GM19372 (cell line): ENCODE measurements at regions not wholly inside any gene's neighbourhood (a gene's known extent, or its start where the extent isn't known, plus 50 kb on each side); places are given as distances from the start of the nearest gene placed in this dataset.
"Not testable (repeated sequence)": the region's sequence is repeated elsewhere in the genome, so short reads cannot be mapped to it uniquely, and the experiment has no call there.

ENCODE experiments used
- ATAC-seq: cut with Tn5 transposase; IDR thresholded peaks from one replicate; pipeline ENCODE4 v1.9.1; 2021; ENCODE audit warnings: mild to moderate bottlenecking, low read depth, moderate library complexity; ENCODE audit not compliant: unreplicated experiment

DNA sequence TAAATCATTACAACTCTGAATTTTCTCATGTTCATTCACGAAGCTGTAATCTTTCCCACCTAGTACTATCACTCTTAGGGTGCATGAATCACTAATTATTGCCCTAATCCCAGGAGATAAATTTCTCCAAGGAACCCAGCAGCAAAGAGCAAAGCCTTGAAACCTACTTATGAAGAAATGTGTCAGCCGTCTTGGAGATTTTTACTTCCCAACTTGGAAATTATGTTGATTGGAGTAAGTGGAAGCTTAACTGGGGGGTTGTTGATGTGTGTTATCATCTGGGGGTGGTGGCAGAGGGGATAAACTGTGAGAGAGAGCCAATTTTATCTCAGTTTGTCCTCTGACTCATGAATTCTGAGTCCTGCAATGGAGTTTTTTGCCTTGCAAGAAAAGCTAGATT lies 440.5 kb upstream of the WWC1 start:
- ATAC-seq = no peak

DNA sequence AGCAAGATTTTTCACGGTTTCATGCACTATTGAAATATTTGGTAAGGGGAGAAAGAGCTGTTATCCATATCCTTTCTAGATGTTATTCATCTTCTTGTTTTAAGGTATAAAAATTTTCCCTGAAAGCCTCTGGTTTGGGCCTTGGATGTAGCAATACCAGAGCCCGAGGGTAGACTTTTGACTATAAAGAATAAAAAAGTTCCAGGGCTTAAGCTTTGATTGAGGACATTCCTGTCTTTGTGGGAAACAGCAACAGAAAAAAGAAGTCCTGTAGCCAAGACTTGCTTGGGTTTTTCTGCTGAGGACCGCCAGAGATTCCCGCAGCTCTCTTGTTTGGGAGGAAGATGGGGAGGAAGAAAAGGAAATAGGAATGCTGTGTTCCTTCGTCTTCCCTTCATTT lies 440.0 kb upstream of the WWC1 start:
- ATAC-seq = no peak

- ATAC-seq = no peak
Measured at GRCh38 chr5:167852515-167852914, 438.9 kb upstream of the WWC1 start.

DNA sequence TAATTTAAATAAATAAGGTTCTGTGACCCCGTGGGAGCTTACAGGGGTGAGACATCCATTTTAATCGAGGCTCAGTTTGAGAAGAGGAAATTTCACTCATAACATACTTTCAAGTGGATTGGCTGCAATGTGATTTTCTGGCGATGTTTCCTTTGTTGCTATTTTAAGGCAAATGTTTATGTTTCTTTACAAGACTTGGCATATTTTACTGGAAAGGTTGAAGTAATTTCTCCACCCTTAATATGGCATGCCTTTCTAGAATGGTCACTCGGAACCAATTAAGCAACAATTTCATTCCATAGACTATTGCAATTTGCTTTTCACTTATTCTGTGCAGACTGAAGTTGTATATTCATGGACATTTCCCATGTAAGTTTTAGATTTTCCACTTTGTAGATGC lies 438.0 kb upstream of the WWC1 start:
- ATAC-seq = no peak

DNA sequence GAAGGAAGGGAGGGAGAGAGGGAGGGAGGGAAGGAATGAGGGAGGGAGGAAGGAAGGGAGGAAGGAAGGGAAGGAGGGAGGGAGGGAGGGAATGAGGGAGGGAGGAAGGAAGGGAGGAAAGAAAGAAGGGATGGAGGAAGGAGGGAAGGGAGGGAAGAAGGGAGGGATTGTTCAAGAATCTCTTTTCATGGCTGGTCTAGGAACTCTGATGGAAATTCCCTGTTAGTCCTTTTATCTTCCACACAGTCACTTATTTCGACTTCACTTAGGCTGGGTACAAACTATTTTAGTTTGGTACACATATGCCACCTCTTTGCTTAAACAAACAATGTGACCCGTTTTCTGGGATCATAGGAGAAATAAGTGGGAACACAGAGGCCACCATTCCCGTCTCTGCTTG lies 435.6 kb upstream of the WWC1 start:
- ATAC-seq = no peak

DNA sequence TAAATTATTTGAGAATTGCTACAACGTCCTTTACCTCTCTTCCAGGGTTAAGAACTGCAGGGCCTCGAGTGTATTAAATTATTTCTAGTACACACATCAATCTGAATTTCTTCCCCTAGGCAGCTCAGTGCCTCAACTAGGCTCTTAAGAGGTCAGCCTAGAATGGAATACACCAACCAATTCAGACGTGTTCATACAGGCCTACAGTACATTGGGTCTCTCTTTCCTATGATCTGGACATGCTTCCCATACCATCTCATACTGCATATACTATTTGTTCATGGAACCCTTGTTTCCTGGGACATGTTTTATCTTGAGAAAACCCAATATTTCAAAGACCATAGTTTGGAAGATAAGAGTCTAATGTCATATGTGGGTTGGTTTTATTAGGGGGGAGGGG lies 434.1 kb upstream of the WWC1 start:
- ATAC-seq = no peak

- not testable (repeated sequence) for ATAC-seq
Measured at GRCh38 chr5:167858186-167858855, 433.1 kb upstream of the WWC1 start.

DNA sequence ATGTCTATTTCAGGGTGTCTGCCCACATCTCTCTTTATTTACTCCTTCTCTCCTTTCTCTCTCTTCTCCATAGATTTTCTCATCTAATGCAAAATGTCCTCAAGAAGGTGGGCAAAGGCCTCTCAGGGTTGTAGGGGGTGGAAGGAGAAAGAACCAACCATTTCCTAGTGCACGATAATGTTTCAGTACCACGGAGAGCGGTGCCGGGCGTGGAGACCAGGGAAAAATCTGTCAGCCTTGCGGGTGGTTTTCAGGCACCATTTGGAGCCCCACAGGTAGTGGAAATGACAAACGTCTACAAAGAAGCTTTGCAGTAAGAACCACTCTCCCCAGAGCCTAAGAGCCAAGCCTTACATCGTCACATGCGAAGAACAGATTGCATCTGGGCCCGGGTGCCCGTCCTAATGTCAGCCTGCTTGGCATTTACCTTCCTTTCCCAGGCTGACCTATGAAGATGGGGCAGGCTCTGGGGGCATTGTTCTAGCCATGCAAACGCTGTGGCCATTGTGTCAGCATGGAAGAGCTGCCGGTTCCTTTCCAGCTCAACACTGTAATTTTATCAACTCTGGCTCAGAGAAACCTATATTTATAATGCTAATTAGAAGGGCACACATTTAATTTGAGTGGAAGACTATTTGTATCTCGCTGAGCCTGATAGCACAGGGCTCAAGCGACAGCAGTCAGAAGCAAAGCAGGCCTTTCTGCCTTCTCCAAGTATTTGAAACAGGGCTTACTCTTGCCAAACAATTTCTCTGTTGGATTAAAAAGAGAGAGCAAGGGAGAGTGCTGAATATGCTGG lies 430.1 kb upstream of the WWC1 start:
- no peak for ATAC-seq

DNA sequence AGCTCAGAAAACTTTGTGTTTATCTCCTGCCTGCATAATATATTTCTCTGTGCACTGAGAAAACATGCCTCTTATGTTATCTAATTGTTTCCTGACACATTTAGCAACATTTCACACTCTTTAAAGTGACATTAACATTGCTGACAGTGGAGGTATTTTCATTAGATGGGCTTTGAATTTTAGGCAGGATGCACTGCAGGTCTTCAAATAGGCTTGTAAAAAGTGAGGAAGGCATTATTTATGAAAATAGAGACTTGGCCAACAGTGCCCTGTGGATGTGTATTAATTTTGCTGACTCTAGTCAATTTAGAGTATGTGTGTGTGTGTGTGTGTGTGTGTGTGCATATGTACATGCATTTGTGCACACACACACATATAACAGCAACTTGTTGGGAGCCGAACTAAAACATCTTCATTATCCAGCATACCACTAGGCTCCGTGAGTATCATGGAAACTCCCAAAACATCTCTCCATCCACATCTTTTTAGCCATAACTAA lies 429.5 kb upstream of the WWC1 start:
- no peak for ATAC-seq

DNA sequence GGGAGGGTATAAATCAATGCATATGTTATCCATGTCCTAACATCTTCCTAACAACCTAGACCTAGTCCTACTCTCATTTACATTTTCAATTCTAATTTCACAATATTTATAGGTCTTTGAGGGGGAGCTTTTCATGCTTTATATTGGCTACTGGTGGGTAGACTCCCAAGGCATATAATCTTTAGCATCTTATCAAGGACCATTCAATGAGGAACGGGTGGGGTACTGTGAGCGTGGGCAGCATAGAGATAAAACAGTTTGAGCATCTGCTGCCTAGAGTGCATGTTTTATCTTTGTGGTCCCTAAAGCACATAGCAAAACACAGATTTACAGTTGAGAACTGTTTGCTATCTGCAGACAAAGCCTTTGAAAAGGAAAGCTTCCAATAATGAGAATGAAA lies 427.6 kb upstream of the WWC1 start:
- ATAC-seq = no peak

- no peak for ATAC-seq
Measured at GRCh38 chr5:167864801-167865200, 426.6 kb upstream of the WWC1 start.

GRCh38 chr5:167866797-167867196 lies 424.6 kb upstream of the WWC1 start:
- no peak for ATAC-seq

DNA sequence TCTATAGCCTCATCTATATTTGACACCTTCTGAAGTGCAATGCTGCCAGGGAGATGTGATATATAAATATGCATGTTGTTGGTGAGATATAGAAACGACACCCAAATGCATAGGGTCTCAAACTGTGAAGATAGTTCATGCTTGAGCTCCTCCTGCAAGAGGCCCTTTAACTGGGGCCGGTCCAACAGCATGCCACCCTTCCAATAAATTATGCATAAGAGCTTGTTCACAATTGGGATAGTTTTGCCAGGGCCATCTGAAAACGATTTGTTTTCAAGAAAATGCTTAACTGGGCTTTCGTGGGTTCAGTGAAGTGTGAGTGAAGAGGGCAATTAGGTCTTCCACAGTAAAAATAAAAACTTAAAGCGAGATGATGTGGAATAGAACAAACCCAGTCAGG lies 424.2 kb upstream of the WWC1 start:
- no peak for ATAC-seq

DNA sequence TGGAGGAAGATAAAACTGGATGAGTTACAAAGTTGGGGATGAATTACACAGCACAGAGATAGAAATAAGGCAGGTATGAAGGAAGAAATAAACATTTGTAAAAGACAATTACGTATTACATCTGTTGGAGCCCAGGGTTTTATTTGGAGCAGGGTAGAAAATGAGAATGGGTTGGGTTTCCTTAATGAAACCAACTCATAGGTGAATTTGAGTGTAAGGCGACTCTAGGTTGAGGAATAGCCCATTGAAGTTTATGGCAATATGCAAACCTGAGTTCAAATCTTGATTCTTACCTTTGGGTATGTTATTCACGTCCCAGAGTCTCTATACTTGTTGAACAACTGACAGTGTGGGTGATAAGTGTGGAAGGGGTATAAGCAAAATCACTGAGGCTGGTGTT lies 422.3 kb upstream of the WWC1 start:
- ATAC-seq = no peak

DNA sequence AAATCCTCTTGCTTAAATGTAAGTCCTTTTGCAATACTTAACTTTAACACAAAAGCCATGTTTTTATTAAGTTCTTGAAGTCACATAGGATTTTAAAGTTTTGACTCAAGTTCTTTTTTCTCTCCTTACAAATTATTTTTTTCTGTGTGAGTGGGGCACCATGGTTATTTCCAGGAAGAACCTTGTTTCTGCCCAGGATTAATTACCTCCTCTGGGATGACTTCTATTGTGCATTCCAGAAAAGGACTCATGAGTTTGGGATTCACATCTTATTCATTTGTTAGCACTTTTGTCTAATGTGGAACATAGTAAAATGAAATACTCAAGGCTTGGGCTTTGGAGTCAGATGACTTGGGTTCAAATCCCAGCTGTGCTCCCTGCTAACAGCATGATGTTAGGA lies 421.4 kb upstream of the WWC1 start:
- ATAC-seq = no peak

DNA sequence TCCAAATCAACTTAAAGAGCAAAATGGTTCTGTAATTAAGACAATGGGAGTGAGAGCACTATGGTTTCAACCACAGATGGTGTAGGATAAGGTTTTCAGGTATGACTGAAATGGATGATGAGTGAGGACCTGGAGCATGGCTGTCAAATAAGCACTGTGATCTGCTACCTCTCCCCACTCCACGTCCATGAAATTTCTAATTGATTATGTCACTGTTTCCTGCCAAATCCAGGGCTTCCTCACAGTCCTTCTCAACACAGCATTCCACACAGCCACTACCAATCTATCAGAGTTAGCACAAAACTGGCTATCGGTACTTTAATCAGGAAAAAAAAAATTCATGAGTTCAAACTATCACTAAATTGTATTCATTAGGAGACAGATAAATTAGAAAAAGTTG lies 420.4 kb upstream of the WWC1 start:
- no peak for ATAC-seq

- ATAC-seq = no peak
Measured at GRCh38 chr5:167872791-167873190, 418.7 kb upstream of the WWC1 start.

DNA sequence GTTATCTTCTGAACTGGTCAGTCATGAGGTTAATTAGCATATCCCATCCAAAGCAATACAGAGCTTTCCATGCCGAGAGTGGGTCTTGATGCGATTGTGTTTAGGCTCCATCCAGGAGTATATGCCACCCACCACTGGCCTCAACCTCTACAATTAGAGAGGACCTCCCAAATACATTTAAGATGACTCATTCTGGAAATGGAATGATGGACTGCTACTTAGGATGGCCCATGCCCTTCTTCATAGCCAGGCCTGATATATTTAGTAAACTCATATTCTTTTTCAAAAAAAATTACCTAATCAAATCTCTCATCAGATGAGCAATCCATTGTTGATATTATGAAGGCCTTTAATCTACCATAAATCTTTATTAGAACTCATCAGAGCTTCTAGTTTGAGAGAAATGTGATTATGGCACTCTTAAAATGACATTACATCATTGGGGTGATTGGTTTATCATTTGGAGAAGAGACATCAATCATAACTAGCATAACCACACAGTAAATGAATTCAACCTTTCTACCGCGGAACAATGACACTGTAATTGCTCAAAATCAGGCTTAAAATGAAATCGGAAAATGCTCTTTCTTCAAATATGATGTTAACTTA lies 414.2 kb upstream of the WWC1 start:
- ATAC-seq = no peak

DNA sequence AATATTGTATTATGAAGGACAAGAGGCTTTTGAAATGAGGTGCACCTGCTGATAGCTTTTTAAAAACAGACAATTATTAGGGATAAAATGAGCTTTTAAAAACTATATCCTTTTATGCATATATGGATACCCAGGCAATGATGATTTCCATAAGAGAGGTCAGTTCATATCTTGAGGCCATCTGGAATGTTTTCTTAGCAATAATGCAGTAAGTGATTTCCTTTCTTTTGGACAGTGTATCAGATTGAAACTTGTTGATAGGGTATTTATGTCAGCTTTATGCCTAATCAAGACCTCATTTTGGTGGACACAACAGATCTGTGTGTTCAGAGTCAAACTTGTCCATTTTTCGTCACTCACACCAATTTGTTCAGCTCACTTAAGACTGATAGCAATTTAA lies 413.5 kb upstream of the WWC1 start:
- ATAC-seq = no peak

GRCh38 chr5:167880420-167880819 lies 411.0 kb upstream of the WWC1 start:
- ATAC-seq = no peak

- ATAC-seq = no peak
Measured at GRCh38 chr5:167881041-167881440, 410.4 kb upstream of the WWC1 start.

DNA sequence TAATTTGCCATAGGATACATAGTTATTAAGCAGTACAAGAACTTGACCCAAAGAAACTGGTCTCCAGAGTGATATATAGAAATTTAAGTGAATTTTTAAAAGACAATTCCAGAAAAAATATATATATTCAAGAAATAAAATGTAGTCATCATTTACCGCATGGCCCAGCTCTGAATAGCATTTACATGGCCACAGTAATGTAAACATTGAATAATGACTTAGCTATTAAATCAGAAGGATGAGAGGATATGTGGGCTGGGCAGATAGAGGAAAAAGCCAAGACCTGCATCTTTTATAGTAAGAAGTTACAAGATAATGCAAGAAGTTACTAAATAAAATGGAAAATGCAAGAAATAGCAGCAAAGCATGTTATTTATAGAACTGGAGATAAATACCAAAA lies 405.2 kb upstream of the WWC1 start:
- no peak for ATAC-seq
